Osteoblast (primary cell): ENCODE measurements at regions not wholly inside any gene's neighbourhood (a gene's known extent, or its start where the extent isn't known, plus 50 kb on each side); places are given as distances from the start of the nearest gene placed in this dataset.

Experiments
- DNase-seq: peaks from one replicate; pipeline ENCODE4 v3.0.0; 2011; ENCODE audit warnings: low spot score, mixed read lengths; ENCODE audit not compliant: insufficient read length; ENCODE audit errors: missing footprints
- H2AFZ ChIP-seq: 2 replicates; pipeline ENCODE4 v1.6.0; 2011; ENCODE audit warnings: mild to moderate bottlenecking, low read length
- H3K27ac ChIP-seq: 2 replicates; pipeline ENCODE4 v1.5.1; 2011; ENCODE audit warnings: mild to moderate bottlenecking, low read depth, low read length, moderate library complexity
- H3K27me3 ChIP-seq: 2 replicates; pipeline ENCODE4 v1.6.0; 2012; ENCODE audit warnings: mild to moderate bottlenecking, control low read depth, inconsistent platforms, low read length, moderate library complexity; ENCODE audit not compliant: insufficient read depth
- H3K36me3 ChIP-seq: 2 replicates; pipeline ENCODE4 v1.5.1; 2011; ENCODE audit warnings: mild to moderate bottlenecking, low read length, control low read depth, moderate library complexity; ENCODE audit not compliant: insufficient read depth
- H3K4me1 ChIP-seq: 2 replicates; pipeline ENCODE4 v1.5.1; 2011; ENCODE audit warnings: mild to moderate bottlenecking, low read length, control low read depth, moderate library complexity; ENCODE audit not compliant: insufficient read depth
- H3K4me2 ChIP-seq: 2 replicates; pipeline ENCODE4 v1.6.0; 2011; ENCODE audit warnings: mild to moderate bottlenecking, low read length; ENCODE audit not compliant: insufficient read depth
- H3K4me3 ChIP-seq: fragments of 200-600 bp; sonication (generic); 3 replicates; pipeline ENCODE4 v1.5.1; 2012; ENCODE audit warnings: mild to moderate bottlenecking, low read length, inconsistent platforms; ENCODE audit not compliant: insufficient read depth
- H3K79me2 ChIP-seq: 2 replicates; pipeline ENCODE4 v1.6.0; 2012; ENCODE audit warnings: mild to moderate bottlenecking, low read length, control low read depth, inconsistent platforms; ENCODE audit not compliant: insufficient read depth
- H3K9me3 ChIP-seq: 2 replicates; pipeline ENCODE4 v1.5.1; 2011; ENCODE audit warnings: low read depth, low read length, control low read depth
- H4K20me1 ChIP-seq: 2 replicates; pipeline ENCODE4 v1.6.0; 2012; ENCODE audit warnings: mild to moderate bottlenecking, low read length, control low read depth; ENCODE audit not compliant: insufficient read depth
- TF ChIP-seq, protein P1 (sequence below): IDR thresholded peaks from 2 replicates; pipeline ENCODE4 v1.5.1; 2011; ENCODE audit warnings: mild to moderate bottlenecking, low read depth, low read length, moderate library complexity; ENCODE audit errors: extremely low read depth

DNA sequence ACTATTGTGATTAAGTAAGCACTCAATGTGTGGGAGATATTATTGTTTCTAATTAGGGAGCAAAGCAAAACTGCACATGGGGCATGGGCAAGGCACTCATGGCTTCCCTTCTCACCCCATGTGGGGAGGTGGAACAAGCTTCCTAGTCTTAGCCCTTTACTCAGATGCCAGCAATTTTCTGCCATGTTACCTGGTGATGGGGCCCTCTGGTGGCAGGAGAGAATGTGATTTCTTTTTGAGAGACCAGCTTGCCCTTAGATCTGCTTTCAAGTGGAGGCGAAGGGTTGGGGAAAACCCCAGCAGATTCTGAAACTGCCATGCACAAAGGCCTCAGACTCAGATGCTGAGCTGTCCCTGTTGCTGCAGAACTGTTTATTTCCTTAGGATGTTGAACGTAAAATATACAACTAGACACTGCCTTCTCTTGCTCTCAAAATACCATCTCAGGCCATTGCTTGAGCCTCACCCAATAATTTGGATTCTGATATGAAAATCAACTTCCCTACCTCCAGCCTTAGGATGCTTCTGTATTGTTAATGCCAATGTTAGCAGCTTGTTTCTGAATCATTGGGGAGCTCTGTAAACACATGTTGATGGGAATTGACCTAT lies 130.2 kb upstream of the TPRG1 start:
- Histone ChIP-seq H3K4me3 (no peak overlapping the region), H3K4me1 (peaks cover 8% of the 10 kb centered on the region), H3K4me2 (no peak overlapping the region), H3K9me3 (no peaks in the 10 kb centered on the region), H3K79me2 (no peaks in the 10 kb centered on the region), H4K20me1 (no peaks in the 10 kb centered on the region), H3K36me3 (no peaks in the 10 kb centered on the region), H3K27me3 (no peaks in the 10 kb centered on the region), H3K27ac (no peak overlapping the region), H2AFZ (no peak overlapping the region)
- DNase-seq, result peak; percentile 67
- TF ChIP-seq, protein P1, sequence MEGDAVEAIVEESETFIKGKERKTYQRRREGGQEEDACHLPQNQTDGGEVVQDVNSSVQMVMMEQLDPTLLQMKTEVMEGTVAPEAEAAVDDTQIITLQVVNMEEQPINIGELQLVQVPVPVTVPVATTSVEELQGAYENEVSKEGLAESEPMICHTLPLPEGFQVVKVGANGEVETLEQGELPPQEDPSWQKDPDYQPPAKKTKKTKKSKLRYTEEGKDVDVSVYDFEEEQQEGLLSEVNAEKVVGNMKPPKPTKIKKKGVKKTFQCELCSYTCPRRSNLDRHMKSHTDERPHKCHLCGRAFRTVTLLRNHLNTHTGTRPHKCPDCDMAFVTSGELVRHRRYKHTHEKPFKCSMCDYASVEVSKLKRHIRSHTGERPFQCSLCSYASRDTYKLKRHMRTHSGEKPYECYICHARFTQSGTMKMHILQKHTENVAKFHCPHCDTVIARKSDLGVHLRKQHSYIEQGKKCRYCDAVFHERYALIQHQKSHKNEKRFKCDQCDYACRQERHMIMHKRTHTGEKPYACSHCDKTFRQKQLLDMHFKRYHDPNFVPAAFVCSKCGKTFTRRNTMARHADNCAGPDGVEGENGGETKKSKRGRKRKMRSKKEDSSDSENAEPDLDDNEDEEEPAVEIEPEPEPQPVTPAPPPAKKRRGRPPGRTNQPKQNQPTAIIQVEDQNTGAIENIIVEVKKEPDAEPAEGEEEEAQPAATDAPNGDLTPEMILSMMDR, result peak; percentile 45

DNA sequence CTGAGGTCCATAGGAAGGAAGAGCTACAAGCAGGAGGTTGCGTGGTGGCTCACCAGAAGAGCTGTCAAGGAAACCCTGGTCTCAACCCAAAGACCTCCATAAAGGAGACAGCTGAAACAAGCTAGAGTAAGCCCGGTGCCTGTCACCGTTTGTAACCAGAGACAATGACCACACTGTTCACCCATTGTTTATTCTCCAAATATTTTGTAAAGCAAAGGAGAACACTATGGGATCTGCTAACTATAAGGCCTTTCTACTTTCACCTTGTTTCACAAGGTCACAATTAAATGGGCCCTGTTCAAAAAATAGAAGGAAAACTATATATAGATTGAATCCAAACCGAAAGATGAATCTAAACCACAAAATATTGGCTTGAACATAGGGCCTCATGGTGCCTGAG lies 128.9 kb upstream of the TPRG1 start:
- Histone ChIP-seq H3K4me3 (no peak overlapping the region), H2AFZ (no peak overlapping the region), H3K4me2 (no peak overlapping the region), H3K4me1 (peaks cover 8% of the 10 kb centered on the region), H3K36me3 (no peaks in the 10 kb centered on the region), H3K27me3 (no peaks in the 10 kb centered on the region), H3K79me2 (no peaks in the 10 kb centered on the region), H4K20me1 (no peaks in the 10 kb centered on the region), H3K9me3 (no peaks in the 10 kb centered on the region), H3K27ac (no peak overlapping the region)
- DNase-seq, result no peak
- TF ChIP-seq, protein P1, result no peak

DNA sequence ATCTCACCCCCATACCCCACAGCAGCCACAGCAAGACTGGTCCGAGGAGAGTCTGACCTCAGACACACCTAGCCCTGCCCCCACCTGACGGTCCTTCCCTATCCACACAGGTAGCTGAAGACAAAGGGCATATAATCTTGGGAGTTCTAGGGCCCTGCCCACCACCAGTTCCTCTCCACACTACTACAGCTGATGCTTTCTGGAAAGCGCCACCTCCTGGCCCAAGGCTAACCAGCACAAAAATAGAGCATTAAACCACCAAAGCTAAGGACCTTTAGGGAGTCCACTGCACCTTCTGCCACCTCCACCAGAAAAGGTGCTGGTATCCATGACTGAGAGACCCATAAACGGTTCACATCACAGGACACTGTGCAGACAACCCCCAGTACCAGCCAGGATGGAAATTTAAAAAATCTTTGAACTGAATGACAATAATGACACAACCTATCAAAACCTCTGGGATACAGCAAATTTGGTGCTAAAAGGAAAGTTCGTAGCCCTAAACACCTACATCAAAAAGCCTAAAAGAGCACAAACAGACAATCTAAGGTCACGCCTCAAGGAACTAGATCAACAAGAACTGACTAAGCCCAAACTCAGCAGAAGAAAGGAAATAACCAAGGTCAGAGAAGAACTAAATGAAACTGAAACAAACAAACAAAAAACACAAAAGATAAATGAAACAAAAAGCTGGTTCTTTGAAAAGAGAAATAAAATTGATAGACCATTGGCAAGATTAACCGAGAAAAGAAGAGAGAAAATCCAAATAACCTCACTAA lies 122.1 kb upstream of the TPRG1 start:
- no peak for DNase-seq
- Histone ChIP-seq H3K27ac (no peak overlapping the region), H2AFZ (no peak overlapping the region), H3K4me2 (no peak overlapping the region), H3K36me3 (no peaks in the 10 kb centered on the region), H3K9me3 (no peaks in the 10 kb centered on the region), H3K4me1 (no peaks in the 10 kb centered on the region), H3K4me3 (no peak overlapping the region), H3K27me3 (no peaks in the 10 kb centered on the region), H3K79me2 (no peaks in the 10 kb centered on the region), H4K20me1 (no peaks in the 10 kb centered on the region)
- TF ChIP-seq, protein P1, result peak; percentile 30

DNA sequence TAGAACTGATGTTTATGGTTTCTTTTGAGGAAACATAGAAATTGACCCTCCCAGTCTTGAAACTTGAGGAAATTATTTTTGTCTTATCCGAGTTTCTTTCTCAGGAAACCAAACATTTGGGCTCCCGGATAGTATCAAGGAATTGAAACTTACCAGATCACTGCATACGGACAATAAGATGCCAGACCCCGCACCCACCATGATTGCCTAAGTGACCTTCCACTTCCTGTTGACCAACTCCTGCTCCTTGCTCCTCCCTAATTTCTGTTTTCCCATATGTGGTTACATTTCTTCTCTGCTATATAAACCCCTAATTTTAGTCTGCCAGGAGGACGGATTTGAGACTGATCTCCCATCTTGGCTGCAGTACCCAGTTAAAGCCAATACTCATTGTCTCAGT lies 118.4 kb upstream of the TPRG1 start:
- no peaks in the 10 kb centered on the region for H4K20me1 ChIP-seq
- no peaks in the 10 kb centered on the region for H3K79me2 ChIP-seq
- no peak overlapping the region for H3K4me3 ChIP-seq
- no peak overlapping the region for H3K4me2 ChIP-seq
- no peaks in the 10 kb centered on the region for H3K9me3 ChIP-seq
- H3K36me3 ChIP-seq, result no peaks in the 10 kb centered on the region
- H3K27ac ChIP-seq, result no peak overlapping the region
- H3K27me3 ChIP-seq, result no peaks in the 10 kb centered on the region
- H2AFZ ChIP-seq, result no peak overlapping the region
- TF ChIP-seq, protein P1, result no peak
- H3K4me1 ChIP-seq, result no peaks in the 10 kb centered on the region
- no peak for DNase-seq
